ENCODE measurements at regions not wholly inside any gene's neighbourhood (a gene's known extent, or its start where the extent isn't known, plus 50 kb on each side); places are given as distances from the start of the nearest gene placed in this dataset.

DNA sequence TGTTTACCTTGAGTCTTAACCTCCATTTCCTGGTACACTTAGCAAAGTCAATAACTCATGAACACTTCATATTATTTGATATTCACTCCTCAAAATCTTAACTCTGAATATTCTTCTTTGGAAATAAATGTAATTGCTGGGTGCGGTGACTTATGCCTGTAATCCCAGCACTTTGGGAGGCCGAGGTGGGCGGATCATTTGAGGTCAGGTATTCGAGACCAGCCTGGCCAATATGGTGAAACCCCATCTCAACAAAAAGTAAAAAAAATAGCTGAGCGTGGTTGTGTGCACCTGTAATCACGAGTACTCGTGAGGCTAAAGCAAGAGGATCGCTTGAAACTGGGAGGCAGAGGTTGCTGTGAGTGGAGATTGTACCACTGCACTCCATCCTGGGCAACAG is 201.3 kb upstream of the DSEL start:
- Mint-ChIP-seq H3K4me1 (ENCODE audit: low read depth) (no peaks in the 10 kb centered on the region), H3K27ac (ENCODE audit: unreplicated experiment) (no peak overlapping the region), H3K4me3 (ENCODE audit: unreplicated experiment) (no peak overlapping the region), H3K27me3 (ENCODE audit: low read depth) (no peaks in the 10 kb centered on the region), H3K9me3 (ENCODE audit: low read depth) (peaks cover 4% of the 10 kb centered on the region), H3K36me3 (ENCODE audit: low read depth) (no peaks in the 10 kb centered on the region)
- TF ChIP-seq, protein P1, sequence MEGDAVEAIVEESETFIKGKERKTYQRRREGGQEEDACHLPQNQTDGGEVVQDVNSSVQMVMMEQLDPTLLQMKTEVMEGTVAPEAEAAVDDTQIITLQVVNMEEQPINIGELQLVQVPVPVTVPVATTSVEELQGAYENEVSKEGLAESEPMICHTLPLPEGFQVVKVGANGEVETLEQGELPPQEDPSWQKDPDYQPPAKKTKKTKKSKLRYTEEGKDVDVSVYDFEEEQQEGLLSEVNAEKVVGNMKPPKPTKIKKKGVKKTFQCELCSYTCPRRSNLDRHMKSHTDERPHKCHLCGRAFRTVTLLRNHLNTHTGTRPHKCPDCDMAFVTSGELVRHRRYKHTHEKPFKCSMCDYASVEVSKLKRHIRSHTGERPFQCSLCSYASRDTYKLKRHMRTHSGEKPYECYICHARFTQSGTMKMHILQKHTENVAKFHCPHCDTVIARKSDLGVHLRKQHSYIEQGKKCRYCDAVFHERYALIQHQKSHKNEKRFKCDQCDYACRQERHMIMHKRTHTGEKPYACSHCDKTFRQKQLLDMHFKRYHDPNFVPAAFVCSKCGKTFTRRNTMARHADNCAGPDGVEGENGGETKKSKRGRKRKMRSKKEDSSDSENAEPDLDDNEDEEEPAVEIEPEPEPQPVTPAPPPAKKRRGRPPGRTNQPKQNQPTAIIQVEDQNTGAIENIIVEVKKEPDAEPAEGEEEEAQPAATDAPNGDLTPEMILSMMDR (IDR thresholded peaks at IDR 0.05), result no peak
- no peak for DNase-seq (ENCODE audit: low spot score)

DNA sequence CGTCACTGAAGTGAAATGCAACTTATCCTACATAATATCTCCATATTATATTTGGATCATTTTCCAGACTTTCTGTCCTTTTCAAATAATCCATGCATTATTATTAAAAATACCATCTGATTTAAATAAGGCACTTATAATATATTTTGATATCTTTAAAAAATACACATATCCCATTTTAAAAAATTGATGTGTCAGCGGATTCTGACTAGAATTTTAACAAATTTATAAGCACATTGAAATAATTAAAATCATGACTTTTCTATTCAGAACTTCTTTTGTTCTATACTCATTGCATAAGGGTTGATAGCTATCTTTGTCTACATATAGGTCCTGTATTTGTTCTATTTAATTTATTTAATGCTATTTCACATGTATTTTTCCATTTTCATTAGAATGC is 199.0 kb upstream of the DSEL start:
- H3K27me3 Mint-ChIP-seq (ENCODE audit: low read depth), result no peaks in the 10 kb centered on the region
- DNase-seq (ENCODE audit: low spot score), result no peak
- H3K4me1 Mint-ChIP-seq (ENCODE audit: low read depth), result no peaks in the 10 kb centered on the region
- no peaks in the 10 kb centered on the region for H3K36me3 Mint-ChIP-seq (ENCODE audit: low read depth)
- no peak overlapping the region for H3K4me3 Mint-ChIP-seq (ENCODE audit: unreplicated experiment)
- TF ChIP-seq, protein P1 (IDR thresholded peaks at IDR 0.05), result no peak
- no peak overlapping the region for H3K27ac Mint-ChIP-seq (ENCODE audit: unreplicated experiment)
- H3K9me3 Mint-ChIP-seq (ENCODE audit: low read depth), result no peaks in the 10 kb centered on the region

DNA sequence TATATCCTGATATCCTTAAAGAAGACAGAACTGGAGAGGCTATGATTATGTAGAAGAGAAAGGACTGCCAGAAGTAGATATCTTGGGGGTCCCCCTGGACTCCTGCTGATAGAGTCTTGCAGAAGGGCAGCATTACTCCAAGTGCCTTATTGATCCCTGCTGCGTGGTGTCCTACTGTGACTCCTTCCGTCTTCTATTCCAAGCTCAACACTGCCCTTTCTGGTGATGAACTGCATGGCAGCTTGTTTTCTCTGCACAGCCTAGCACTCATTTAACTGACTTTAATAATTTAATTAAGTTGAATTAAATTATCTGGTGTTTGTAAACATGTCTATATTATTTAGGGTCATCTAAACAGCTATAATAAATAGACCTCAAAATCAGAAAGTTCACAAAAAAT is 194.1 kb upstream of the DSEL start:
- H3K36me3 Mint-ChIP-seq (ENCODE audit: low read depth), result no peaks in the 10 kb centered on the region
- no peak overlapping the region for H3K4me3 Mint-ChIP-seq (ENCODE audit: unreplicated experiment)
- no peaks in the 10 kb centered on the region for H3K27me3 Mint-ChIP-seq (ENCODE audit: low read depth)
- H3K27ac Mint-ChIP-seq (ENCODE audit: unreplicated experiment), result no peak overlapping the region
- TF ChIP-seq, protein P1 (IDR thresholded peaks at IDR 0.05), result peak; percentile 40
- no peak for DNase-seq (ENCODE audit: low spot score)
- H3K9me3 Mint-ChIP-seq (ENCODE audit: low read depth), result no peaks in the 10 kb centered on the region
- H3K4me1 Mint-ChIP-seq (ENCODE audit: low read depth), result no peaks in the 10 kb centered on the region

DNA sequence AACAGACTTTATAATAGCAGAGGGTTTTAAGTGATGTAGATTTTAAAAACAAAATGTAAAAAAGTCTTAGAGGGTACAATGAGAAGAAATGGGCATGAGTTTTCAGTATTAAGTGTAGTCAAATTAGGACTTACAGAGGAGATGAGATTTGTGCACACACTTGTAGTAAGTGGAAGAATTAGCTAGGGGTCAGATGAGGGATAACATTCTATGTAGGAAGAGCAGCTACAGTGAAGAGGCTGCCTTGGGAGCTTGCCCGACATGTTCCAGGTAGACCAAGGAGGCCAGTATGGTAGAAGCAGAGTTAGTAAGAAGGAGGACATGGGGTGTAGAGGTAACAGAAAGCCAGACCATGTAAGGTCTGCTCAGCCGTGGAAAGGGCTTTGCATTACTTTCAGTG is 189.2 kb upstream of the DSEL start:
- Mint-ChIP-seq H3K4me3 (ENCODE audit: unreplicated experiment) (no peak overlapping the region), H3K27me3 (ENCODE audit: low read depth) (no peaks in the 10 kb centered on the region), H3K36me3 (ENCODE audit: low read depth) (no peaks in the 10 kb centered on the region), H3K9me3 (ENCODE audit: low read depth) (peaks cover 4% of the 10 kb centered on the region), H3K4me1 (ENCODE audit: low read depth) (no peaks in the 10 kb centered on the region), H3K27ac (ENCODE audit: unreplicated experiment) (no peak overlapping the region)
- TF ChIP-seq, protein P1 (IDR thresholded peaks at IDR 0.05), result no peak
- DNase-seq (ENCODE audit: low spot score), result no peak

DNA sequence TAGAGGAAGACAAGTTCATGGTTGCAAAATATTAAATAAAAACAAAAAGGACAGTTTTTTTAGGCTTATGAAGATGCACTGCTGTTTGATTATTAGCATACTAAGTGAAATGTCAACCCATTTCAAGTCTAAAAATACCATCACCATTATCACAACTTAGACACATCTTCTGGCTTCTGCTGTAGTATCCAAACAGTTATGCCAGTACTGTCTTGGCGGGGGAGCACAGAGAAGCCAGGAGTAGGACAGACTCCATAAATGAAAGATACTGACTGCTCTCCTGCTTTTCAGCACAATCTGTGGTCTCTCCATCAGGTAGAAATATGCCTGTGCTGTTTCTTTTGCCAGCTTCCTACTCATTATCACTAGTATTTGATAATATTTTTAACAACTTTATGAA is 179.2 kb upstream of the DSEL start:
- no peak for DNase-seq (ENCODE audit: low spot score)
- Mint-ChIP-seq H3K27me3 (ENCODE audit: low read depth) (no peaks in the 10 kb centered on the region), H3K4me1 (ENCODE audit: low read depth) (peaks cover 29% of the 10 kb centered on the region), H3K27ac (ENCODE audit: unreplicated experiment) (no peak overlapping the region), H3K9me3 (ENCODE audit: low read depth) (peaks cover 3% of the 10 kb centered on the region), H3K36me3 (ENCODE audit: low read depth) (peaks cover 2% of the 10 kb centered on the region), H3K4me3 (ENCODE audit: unreplicated experiment) (no peak overlapping the region)
- TF ChIP-seq, protein P1 (IDR thresholded peaks at IDR 0.05), result no peak
